Stimulated activated naive B cell treated with anti-CD40 and anti-IgM and Interleukin-4, amounts not matched to agents 10 μg/mL and 1 μg/mL and 100 μg/mL, for 72 hours (primary cell): ENCODE measurements at regions not wholly inside any gene's neighbourhood (a gene's known extent, or its start where the extent isn't known, plus 50 kb on each side); places are given as distances from the start of the nearest gene placed in this dataset.

Source experiments
- ATAC-seq, 2 donors: fragments of 150-1000 bp; cut with Tn5 transposase; replicated peaks; 2 replicates each; pipeline ENCODE4 v1.10.0; 2021; ENCODE audit warnings: moderate library complexity in 1 of 2
- DNase-seq: peaks from one replicate; pipeline ENCODE4 v3.0.0; 2021
- H3K27ac Mint-ChIP-seq: one replicate; pipeline ENCODE4 v1.8.0; 2022; ENCODE audit warnings: mild to moderate bottlenecking, mixed read lengths
- H3K27me3 Mint-ChIP-seq, 2 donors: one replicate each; pipeline ENCODE4 v1.8.0; 2022; ENCODE audit warnings: mixed read lengths in 2 of 2
- H3K36me3 Mint-ChIP-seq, 2 donors: one replicate each; pipeline ENCODE4 v1.8.0; 2022; ENCODE audit warnings: mixed read lengths in 2 of 2, mild to moderate bottlenecking in 1 of 2
- H3K4me1 Mint-ChIP-seq, 2 donors: one replicate each; pipeline ENCODE4 v1.8.0; 2022; ENCODE audit warnings: mixed read lengths in 2 of 2, mild to moderate bottlenecking in 1 of 2
- H3K4me3 Mint-ChIP-seq, 2 donors: one replicate each; pipeline ENCODE4 v1.8.0; 2022; ENCODE audit warnings: mild to moderate bottlenecking in 2 of 2, mixed read lengths in 2 of 2, moderate library complexity in 1 of 2
- H3K9me3 Mint-ChIP-seq, 2 donors: one replicate each; pipeline ENCODE4 v1.8.0; 2022; ENCODE audit warnings: mixed read lengths in 2 of 2, mild to moderate bottlenecking in 1 of 2

GRCh38 chr13:107322228-107322627 is 754.3 kb upstream of the ARGLU1 start:
- no peak for ATAC-seq
- Mint-ChIP-seq H3K4me3 (no peak overlapping the region), H3K27me3 (no peaks in the 10 kb centered on the region), H3K9me3 (peaks cover 0 to 2% of the 10 kb centered on the region in 2 donors), H3K36me3 (no peaks in the 10 kb centered on the region), H3K4me1 (no peaks in the 10 kb centered on the region), H3K27ac (no peak overlapping the region)
- no peak for DNase-seq

- no peak overlapping the region for H3K27ac Mint-ChIP-seq
- H3K36me3 Mint-ChIP-seq, result no peaks in the 10 kb centered on the region
- H3K4me3 Mint-ChIP-seq, result no peak overlapping the region
- ATAC-seq, result no peak
- H3K27me3 Mint-ChIP-seq, result no peaks in the 10 kb centered on the region
- DNase-seq, result no peak
- H3K4me1 Mint-ChIP-seq, result no peaks in the 10 kb centered on the region
- H3K9me3 Mint-ChIP-seq, result peaks cover 4% of the 10 kb centered on the region in 2 donors
These were observed 737.2 kb upstream of the ARGLU1 start for GRCh38 chr13:107305178-107305577.

GRCh38 chr13:107301724-107302374 is 733.9 kb upstream of the ARGLU1 start:
- H3K4me3 Mint-ChIP-seq, result no peak overlapping the region
- DNase-seq (no peak), ATAC-seq (no peak)
- no peaks in the 10 kb centered on the region for H3K4me1 Mint-ChIP-seq
- H3K27me3 Mint-ChIP-seq, result no peaks in the 10 kb centered on the region
- H3K27ac Mint-ChIP-seq, result no peak overlapping the region
- no peaks in the 10 kb centered on the region for H3K36me3 Mint-ChIP-seq
- peaks cover 0 to 2% of the 10 kb centered on the region in 2 donors for H3K9me3 Mint-ChIP-seq

- Mint-ChIP-seq H3K27ac (no peak overlapping the region), H3K9me3 (peaks cover 4 to 8% of the 10 kb centered on the region in 2 donors), H3K4me1 (no peaks in the 10 kb centered on the region), H3K4me3 (no peak overlapping the region), H3K27me3 (no peaks in the 10 kb centered on the region), H3K36me3 (no peaks in the 10 kb centered on the region)
- ATAC-seq (no peak), DNase-seq (no peak)
These were observed 731.8 kb upstream of the ARGLU1 start for GRCh38 chr13:107299717-107300116.

GRCh38 chr13:107296804-107297203 is 728.9 kb upstream of the ARGLU1 start:
- Mint-ChIP-seq H3K27me3 (no peaks in the 10 kb centered on the region), H3K9me3 (peaks cover 2 to 8% of the 10 kb centered on the region in 2 donors)

GRCh38 chr13:107295416-107296140 is 727.6 kb upstream of the ARGLU1 start:
- DNase-seq (no peak), ATAC-seq (no peak)
- Mint-ChIP-seq H3K4me3 (no peak overlapping the region), H3K4me1 (no peaks in the 10 kb centered on the region), H3K27ac (no peak overlapping the region), H3K9me3 (peaks cover 2 to 8% of the 10 kb centered on the region in 2 donors), H3K27me3 (no peaks in the 10 kb centered on the region), H3K36me3 (no peaks in the 10 kb centered on the region)

More at GRCh38 chr13:107296804-107297203, 728.9 kb upstream of the ARGLU1 start:
- no peak for ATAC-seq
- no peaks in the 10 kb centered on the region for H3K4me1 Mint-ChIP-seq
- H3K27ac Mint-ChIP-seq, result no peak overlapping the region
- no peaks in the 10 kb centered on the region for H3K36me3 Mint-ChIP-seq
- no peak overlapping the region for H3K4me3 Mint-ChIP-seq
- DNase-seq, result no peak

GRCh38 chr13:107293924-107294323 is 726.0 kb upstream of the ARGLU1 start:
- H3K27ac Mint-ChIP-seq, result no peak overlapping the region
- DNase-seq, result no peak
- ATAC-seq, result no peak
- peaks cover 2 to 8% of the 10 kb centered on the region in 2 donors for H3K9me3 Mint-ChIP-seq
- no peaks in the 10 kb centered on the region for H3K36me3 Mint-ChIP-seq
- no peaks in the 10 kb centered on the region for H3K27me3 Mint-ChIP-seq
- H3K4me3 Mint-ChIP-seq, result no peak overlapping the region
- H3K4me1 Mint-ChIP-seq, result no peaks in the 10 kb centered on the region

- H3K27me3 Mint-ChIP-seq, result no peaks in the 10 kb centered on the region
- no peak overlapping the region for H3K27ac Mint-ChIP-seq
- H3K36me3 Mint-ChIP-seq, result no peaks in the 10 kb centered on the region
- no peak overlapping the region for H3K4me3 Mint-ChIP-seq
- no peaks in the 10 kb centered on the region for H3K4me1 Mint-ChIP-seq
- DNase-seq, result no peak
- peaks cover 2 to 8% of the 10 kb centered on the region in 2 donors for H3K9me3 Mint-ChIP-seq
- ATAC-seq, result no peak
These were observed 723.9 kb upstream of the ARGLU1 start for GRCh38 chr13:107291875-107292274.

GRCh38 chr13:107289540-107289939 is 721.6 kb upstream of the ARGLU1 start:
- Mint-ChIP-seq H3K4me1 (no peaks in the 10 kb centered on the region), H3K9me3 (no peaks in the 10 kb centered on the region), H3K4me3 (no peak overlapping the region), H3K27me3 (no peaks in the 10 kb centered on the region), H3K36me3 (no peaks in the 10 kb centered on the region), H3K27ac (no peak overlapping the region)
- DNase-seq (no peak), ATAC-seq (no peak)

- Mint-ChIP-seq H3K27me3 (no peaks in the 10 kb centered on the region), H3K36me3 (no peaks in the 10 kb centered on the region), H3K4me3 (no peak overlapping the region), H3K9me3 (peaks cover 2 to 3% of the 10 kb centered on the region in 2 donors), H3K4me1 (no peaks in the 10 kb centered on the region), H3K27ac (no peak overlapping the region)
- ATAC-seq (no peak), DNase-seq (no peak)
These were observed 716.2 kb upstream of the ARGLU1 start for GRCh38 chr13:107284173-107284572.

- no peak for DNase-seq
- peaks cover 2 to 3% of the 10 kb centered on the region in 2 donors for H3K9me3 Mint-ChIP-seq
- no peak for ATAC-seq
These were observed 710.0 kb upstream of the ARGLU1 start for GRCh38 chr13:107277911-107278310.

GRCh38 chr13:107276936-107277335 is 709.0 kb upstream of the ARGLU1 start:
- Mint-ChIP-seq H3K4me3 (no peak overlapping the region), H3K4me1 (no peaks in the 10 kb centered on the region), H3K36me3 (no peaks in the 10 kb centered on the region), H3K27me3 (no peaks in the 10 kb centered on the region), H3K9me3 (peaks cover 2 to 3% of the 10 kb centered on the region in 2 donors), H3K27ac (no peak overlapping the region)
- ATAC-seq (no peak), DNase-seq (no peak)

More at GRCh38 chr13:107277911-107278310, 710.0 kb upstream of the ARGLU1 start:
- Mint-ChIP-seq H3K27me3 (no peaks in the 10 kb centered on the region), H3K27ac (no peak overlapping the region), H3K4me3 (no peak overlapping the region), H3K36me3 (no peaks in the 10 kb centered on the region), H3K4me1 (no peaks in the 10 kb centered on the region)

GRCh38 chr13:107275945-107276614 is 708.1 kb upstream of the ARGLU1 start:
- no peak for DNase-seq

GRCh38 chr13:107275312-107275711 is 707.4 kb upstream of the ARGLU1 start:
- Mint-ChIP-seq H3K9me3 (peaks cover 2 to 3% of the 10 kb centered on the region in 2 donors), H3K36me3 (no peaks in the 10 kb centered on the region), H3K4me1 (no peaks in the 10 kb centered on the region)

More at GRCh38 chr13:107275945-107276614, 708.1 kb upstream of the ARGLU1 start:
- no peaks in the 10 kb centered on the region for H3K4me1 Mint-ChIP-seq
- no peaks in the 10 kb centered on the region for H3K27me3 Mint-ChIP-seq
- H3K36me3 Mint-ChIP-seq, result no peaks in the 10 kb centered on the region
- no peak for ATAC-seq
- peaks cover 2 to 3% of the 10 kb centered on the region in 2 donors for H3K9me3 Mint-ChIP-seq
- no peak overlapping the region for H3K27ac Mint-ChIP-seq
- H3K4me3 Mint-ChIP-seq, result no peak overlapping the region

More at GRCh38 chr13:107275312-107275711, 707.4 kb upstream of the ARGLU1 start:
- Mint-ChIP-seq H3K27ac (no peak overlapping the region), H3K4me3 (no peak overlapping the region), H3K27me3 (no peaks in the 10 kb centered on the region)
- ATAC-seq (no peak), DNase-seq (no peak)
